ENCODE measurements at regions not wholly inside any gene's neighbourhood (a gene's known extent, or its start where the extent isn't known, plus 50 kb on each side); places are given as distances from the start of the nearest gene placed in this dataset.

DNA sequence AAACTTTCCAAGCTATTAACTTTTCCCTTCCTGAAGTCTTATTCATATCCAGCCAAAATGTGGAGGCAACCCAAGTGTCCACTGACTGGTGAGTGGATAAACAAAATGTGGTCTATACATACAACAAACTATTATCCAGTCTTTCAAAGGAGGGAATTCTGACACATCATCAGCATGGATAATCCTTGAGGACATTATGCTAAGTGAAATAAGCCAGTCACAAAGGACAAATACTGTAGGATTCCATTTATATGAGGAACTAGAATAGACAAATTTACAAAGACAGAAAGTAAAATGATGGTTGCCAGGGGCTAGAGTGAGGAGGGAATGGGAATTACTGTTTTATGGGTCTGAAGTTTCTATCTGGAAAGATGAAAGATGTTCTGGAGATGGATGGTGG, 178.7 kb upstream of the PITX2 start:
- TF ChIP-seq EZH2phosphoT487 (IDR thresholded peaks at IDR 0.05; ENCODE audit: low read depth, severe bottlenecking, unreplicated experiment) (no peak), EZH2 (IDR thresholded peaks at IDR 0.05; ENCODE audit: borderline replicate concordance) (no peak)
- TF ChIP-seq, protein P1, sequence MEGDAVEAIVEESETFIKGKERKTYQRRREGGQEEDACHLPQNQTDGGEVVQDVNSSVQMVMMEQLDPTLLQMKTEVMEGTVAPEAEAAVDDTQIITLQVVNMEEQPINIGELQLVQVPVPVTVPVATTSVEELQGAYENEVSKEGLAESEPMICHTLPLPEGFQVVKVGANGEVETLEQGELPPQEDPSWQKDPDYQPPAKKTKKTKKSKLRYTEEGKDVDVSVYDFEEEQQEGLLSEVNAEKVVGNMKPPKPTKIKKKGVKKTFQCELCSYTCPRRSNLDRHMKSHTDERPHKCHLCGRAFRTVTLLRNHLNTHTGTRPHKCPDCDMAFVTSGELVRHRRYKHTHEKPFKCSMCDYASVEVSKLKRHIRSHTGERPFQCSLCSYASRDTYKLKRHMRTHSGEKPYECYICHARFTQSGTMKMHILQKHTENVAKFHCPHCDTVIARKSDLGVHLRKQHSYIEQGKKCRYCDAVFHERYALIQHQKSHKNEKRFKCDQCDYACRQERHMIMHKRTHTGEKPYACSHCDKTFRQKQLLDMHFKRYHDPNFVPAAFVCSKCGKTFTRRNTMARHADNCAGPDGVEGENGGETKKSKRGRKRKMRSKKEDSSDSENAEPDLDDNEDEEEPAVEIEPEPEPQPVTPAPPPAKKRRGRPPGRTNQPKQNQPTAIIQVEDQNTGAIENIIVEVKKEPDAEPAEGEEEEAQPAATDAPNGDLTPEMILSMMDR (IDR thresholded peaks at IDR 0.05; ENCODE audit: poor library complexity), result no peak
